Body of pancreas (tissue), 4 donors: ENCODE measurements at regions not wholly inside any gene's neighbourhood (a gene's known extent, or its start where the extent isn't known, plus 50 kb on each side); places are given as distances from the start of the nearest gene placed in this dataset.

Experiments used
- POLR2A ChIP-seq, 3 donors: fragments of 450-650 bp; IDR thresholded peaks; one replicate each; pipeline ENCODE4 v1.6.1; 2016; ENCODE audit warnings: antibody characterized with exemption in 3 of 3, mild to moderate bottlenecking in 2 of 3
- TF ChIP-seq, protein P1 (sequence below), 7 experiments: fragments of 450-650 bp in 4 of 7; fragments of 200-600 bp in 3 of 7; sonication (generic) in 3 of 7; IDR thresholded peaks; one replicate each; pipeline ENCODE4 v1.5.1; 2016 to 2019; ENCODE audit warnings: antibody characterized with exemption in 7 of 7

DNA sequence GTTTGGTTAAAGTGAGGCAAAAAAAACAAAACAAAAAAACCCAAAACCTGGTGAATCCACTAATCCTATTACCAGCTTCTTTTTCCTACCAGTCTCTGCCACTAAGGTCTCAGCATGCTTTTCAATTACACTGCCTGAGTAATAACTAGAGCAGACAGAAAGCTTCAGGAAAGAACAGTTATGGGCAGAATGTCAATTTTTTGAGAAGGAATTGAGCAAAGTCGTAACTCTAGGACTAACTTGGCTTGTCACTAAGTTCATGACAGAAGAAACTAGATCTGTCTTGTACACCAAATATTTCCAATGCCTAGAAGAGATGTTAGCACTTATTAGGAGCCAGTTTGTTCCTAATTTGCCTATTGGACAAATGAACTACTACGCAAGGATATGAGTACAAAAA, 148.8 kb upstream of the CNOT2 start:
- TF ChIP-seq, protein P1, sequence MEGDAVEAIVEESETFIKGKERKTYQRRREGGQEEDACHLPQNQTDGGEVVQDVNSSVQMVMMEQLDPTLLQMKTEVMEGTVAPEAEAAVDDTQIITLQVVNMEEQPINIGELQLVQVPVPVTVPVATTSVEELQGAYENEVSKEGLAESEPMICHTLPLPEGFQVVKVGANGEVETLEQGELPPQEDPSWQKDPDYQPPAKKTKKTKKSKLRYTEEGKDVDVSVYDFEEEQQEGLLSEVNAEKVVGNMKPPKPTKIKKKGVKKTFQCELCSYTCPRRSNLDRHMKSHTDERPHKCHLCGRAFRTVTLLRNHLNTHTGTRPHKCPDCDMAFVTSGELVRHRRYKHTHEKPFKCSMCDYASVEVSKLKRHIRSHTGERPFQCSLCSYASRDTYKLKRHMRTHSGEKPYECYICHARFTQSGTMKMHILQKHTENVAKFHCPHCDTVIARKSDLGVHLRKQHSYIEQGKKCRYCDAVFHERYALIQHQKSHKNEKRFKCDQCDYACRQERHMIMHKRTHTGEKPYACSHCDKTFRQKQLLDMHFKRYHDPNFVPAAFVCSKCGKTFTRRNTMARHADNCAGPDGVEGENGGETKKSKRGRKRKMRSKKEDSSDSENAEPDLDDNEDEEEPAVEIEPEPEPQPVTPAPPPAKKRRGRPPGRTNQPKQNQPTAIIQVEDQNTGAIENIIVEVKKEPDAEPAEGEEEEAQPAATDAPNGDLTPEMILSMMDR (IDR thresholded peaks at IDR 0.05): no peak
- TF ChIP-seq POLR2A (IDR thresholded peaks at IDR 0.05): no peak
